Esophagus squamous epithelium (tissue), 5 donors: ENCODE measurements at regions not wholly inside any gene's neighbourhood (a gene's known extent, or its start where the extent isn't known, plus 50 kb on each side); places are given as distances from the start of the nearest gene placed in this dataset.
A peak's percentile ranks its signal among the peaks of the same experiment; 100 is the strongest.

ENCODE experiments used
- DNase-seq: peaks from one replicate; lab custom pipeline; 2025; lab: John Stamatoyannopoulos, UW
- H3K27ac ChIP-seq, 4 donors: fragments of 200-600 bp; sonication (generic); one replicate each; pipeline ENCODE4 v1.5.1; 2016 to 2019; ENCODE audit warnings: mild to moderate bottlenecking in 1 of 4
- H3K27me3 ChIP-seq, 4 donors: fragments of 200-600 bp; sonication (generic); 1 replicate in 3 of 4; 2 replicates in 1 of 4; pipeline versions ENCODE4 v1.5.1 to v1.6.0; 2017 to 2021; ENCODE audit warnings: antibody characterized with exemption in 1 of 4
- H3K36me3 ChIP-seq, 3 donors: fragments of 200-600 bp; sonication (generic); one replicate each; pipeline ENCODE4 v1.5.1; 2016 to 2019
- H3K4me1 ChIP-seq, 3 donors: fragments of 200-600 bp; sonication (generic); one replicate each; pipeline ENCODE4 v1.5.1; 2017 to 2019
- H3K4me3 ChIP-seq, 4 donors: fragments of 200-600 bp; sonication (generic); 1 replicate in 3 of 4; 2 replicates in 1 of 4; pipeline ENCODE4 v1.5.1; 2016 to 2019; ENCODE audit warnings: mild to moderate bottlenecking in 2 of 4, moderate library complexity in 1 of 4
- H3K9me3 ChIP-seq, 3 donors: fragments of 200-600 bp; sonication (generic); one replicate each; pipeline ENCODE4 v1.5.1; 2016 to 2019
- POLR2A ChIP-seq, 4 donors: fragments of 450-650 bp; IDR thresholded peaks; one replicate each; pipeline ENCODE4 v1.6.1; 2017; ENCODE audit warnings: antibody characterized with exemption in 4 of 4, mild to moderate bottlenecking in 4 of 4, moderate library complexity in 3 of 4
- WGBS, 2 donors: methylation state at CpG; one replicate each; pipeline ENCODE4 v1.1.5; 2018; 5-methylcytosine and 5-hydroxymethylcytosine counted together
- intact Hi-C: fragments of 100-400 bp; cut with DNase I; formaldehyde crosslinking; loops from one replicate; pipeline ENCODE4 v1.15.0; 2022
- TF ChIP-seq, protein P1 (sequence below), 6 experiments: fragments of 450-650 bp in 4 of 6; fragments of 200-600 bp in 2 of 6; sonication (generic) in 2 of 6; IDR thresholded peaks; one replicate each; pipeline ENCODE4 v1.5.1; 2016 to 2019; ENCODE audit warnings: antibody characterized with exemption in 6 of 6, mild to moderate bottlenecking in 4 of 6, moderate library complexity in 4 of 6
- donor health status: DM: yes; HTN: yes; CAD: no.

- 32 to 44% methylated on average over 2 of the region's 2 CpGs for WGBS, 2 donors
- intact Hi-C loops: no loop called here
- no peaks in the 10 kb centered on the region for H3K9me3 ChIP-seq
- no peaks in the 10 kb centered on the region for H3K27me3 ChIP-seq
- DNase-seq: no peak
- no peak overlapping the region for H3K4me3 ChIP-seq
- no peak for TF ChIP-seq POLR2A (IDR thresholded peaks at IDR 0.05)
- TF ChIP-seq, protein P1, sequence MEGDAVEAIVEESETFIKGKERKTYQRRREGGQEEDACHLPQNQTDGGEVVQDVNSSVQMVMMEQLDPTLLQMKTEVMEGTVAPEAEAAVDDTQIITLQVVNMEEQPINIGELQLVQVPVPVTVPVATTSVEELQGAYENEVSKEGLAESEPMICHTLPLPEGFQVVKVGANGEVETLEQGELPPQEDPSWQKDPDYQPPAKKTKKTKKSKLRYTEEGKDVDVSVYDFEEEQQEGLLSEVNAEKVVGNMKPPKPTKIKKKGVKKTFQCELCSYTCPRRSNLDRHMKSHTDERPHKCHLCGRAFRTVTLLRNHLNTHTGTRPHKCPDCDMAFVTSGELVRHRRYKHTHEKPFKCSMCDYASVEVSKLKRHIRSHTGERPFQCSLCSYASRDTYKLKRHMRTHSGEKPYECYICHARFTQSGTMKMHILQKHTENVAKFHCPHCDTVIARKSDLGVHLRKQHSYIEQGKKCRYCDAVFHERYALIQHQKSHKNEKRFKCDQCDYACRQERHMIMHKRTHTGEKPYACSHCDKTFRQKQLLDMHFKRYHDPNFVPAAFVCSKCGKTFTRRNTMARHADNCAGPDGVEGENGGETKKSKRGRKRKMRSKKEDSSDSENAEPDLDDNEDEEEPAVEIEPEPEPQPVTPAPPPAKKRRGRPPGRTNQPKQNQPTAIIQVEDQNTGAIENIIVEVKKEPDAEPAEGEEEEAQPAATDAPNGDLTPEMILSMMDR (IDR thresholded peaks at IDR 0.05): no peak
- H3K36me3 ChIP-seq: no peaks in the 10 kb centered on the region
- H3K4me1 ChIP-seq: peaks cover 0 to 13% (median 3%) of the 10 kb centered on the region in 3 donors
- H3K27ac ChIP-seq: no peak overlapping the region
These were observed 565.5 kb downstream of the ZNF608 start for GRCh38 chr5:124180875-124181461.

- H3K9me3 ChIP-seq: no peaks in the 10 kb centered on the region
- DNase-seq: no peak
- no peak overlapping the region for H3K27ac ChIP-seq
- no peak overlapping the region for H3K4me3 ChIP-seq
- H3K27me3 ChIP-seq: no peaks in the 10 kb centered on the region
- H3K4me1 ChIP-seq: peaks cover 0 to 13% (median 3%) of the 10 kb centered on the region in 3 donors
- TF ChIP-seq, protein P1 (IDR thresholded peaks at IDR 0.05): no peak
- no peak for TF ChIP-seq POLR2A (IDR thresholded peaks at IDR 0.05)
- no peaks in the 10 kb centered on the region for H3K36me3 ChIP-seq
- intact Hi-C loops: no loop called here
- 65 to 89% methylated on average over 4 of the region's 4 CpGs for WGBS, 2 donors
These were observed 566.1 kb downstream of the ZNF608 start for GRCh38 chr5:124180299-124180874.

GRCh38 chr5:124179819-124180218 lies 566.6 kb downstream of the ZNF608 start:
- 21 to 41% methylated on average over 1 of the region's 1 CpG for WGBS, 2 donors
- DNase-seq: no peak
- H3K4me3 ChIP-seq: no peak overlapping the region
- H3K27ac ChIP-seq: no peak overlapping the region
- no peak for TF ChIP-seq POLR2A (IDR thresholded peaks at IDR 0.05)
- TF ChIP-seq, protein P1 (IDR thresholded peaks at IDR 0.05): no peak
- intact Hi-C loops: no loop called here
- peaks cover 0 to 13% (median 3%) of the 10 kb centered on the region in 3 donors for H3K4me1 ChIP-seq
- no peaks in the 10 kb centered on the region for H3K36me3 ChIP-seq
- no peaks in the 10 kb centered on the region for H3K27me3 ChIP-seq
- no peaks in the 10 kb centered on the region for H3K9me3 ChIP-seq

- Histone ChIP-seq H3K9me3 (no peaks in the 10 kb centered on the region), H3K4me3 (no peak overlapping the region), H3K27me3 (no peaks in the 10 kb centered on the region), H3K27ac (no peak overlapping the region), H3K4me1 (peaks cover 0 to 13% (median 3%) of the 10 kb centered on the region in 3 donors), H3K36me3 (no peaks in the 10 kb centered on the region)
- intact Hi-C loops: no loop called here
- no peak for DNase-seq
- TF ChIP-seq POLR2A (IDR thresholded peaks at IDR 0.05): no peak
- TF ChIP-seq, protein P1 (IDR thresholded peaks at IDR 0.05): no peak
These were observed 568.4 kb downstream of the ZNF608 start for GRCh38 chr5:124178050-124178449.

GRCh38 chr5:124176692-124177091 lies 569.7 kb downstream of the ZNF608 start:
- intact Hi-C loops: no loop called here
- Histone ChIP-seq H3K27me3 (no peaks in the 10 kb centered on the region), H3K4me1 (peaks cover 0 to 13% (median 3%) of the 10 kb centered on the region in 3 donors), H3K4me3 (no peak overlapping the region), H3K27ac (no peak overlapping the region), H3K36me3 (no peaks in the 10 kb centered on the region), H3K9me3 (peaks cover 0 to 3% (median 0%) of the 10 kb centered on the region in 3 donors)
- no peak for DNase-seq
- TF ChIP-seq, protein P1 (IDR thresholded peaks at IDR 0.05): peak in 1 of 6 experiments; percentile 13
- no peak for TF ChIP-seq POLR2A (IDR thresholded peaks at IDR 0.05)
